K562 (cell line): ENCODE measurements at regions not wholly inside any gene's neighbourhood (a gene's known extent, or its start where the extent isn't known, plus 50 kb on each side); places are given as distances from the start of the nearest gene placed in this dataset.

Experiments
- ATAC-seq: fragments of 200-7000 bp; cut with Tn5 transposase; 3 replicates; pipeline ENCODE4 v1.9.1; 2020; ENCODE audit warnings: moderate library complexity
- BruUV-seq: library from RNA; stranded (reverse); fragments of 400-500 nt; replicated peaks from 2 replicates; lab custom pipeline; 2021; lab: Mats Ljungman, UMichigan
- CTCF ChIA-PET: fragments of 300-600 bp; formaldehyde crosslinking; extraction: SDS; loops from one replicate; lab custom pipeline; 2021; ENCODE audit warnings: low intra/inter-chr PET ratio; lab: Yijun Ruan, JAX
- POLR2A ChIA-PET: fragments of 300-600, 350-650 bp; sonication (Branson Sonifier 250); formaldehyde crosslinking; extraction: SDS; loops from one replicate; lab custom pipeline; 2021; ENCODE audit warnings: antibody characterized with exemption, inconsistent platforms; lab: Yijun Ruan, JAX
- DNase-seq, 4 experiments: peaks; one replicate each; pipeline versions ENCODE4 v3.0.0 to v3.0.0-alpha.2; 2011 to 2018; ENCODE audit warnings: low spot score in 3 of 4, mixed read lengths in 3 of 4; ENCODE audit errors: extremely low read depth in 1 of 4
- FAIRE-seq: peaks from 2 replicates; lab custom pipeline; 2011; peaks lifted over from hg19 to GRCh38; lab: Jason Lieb, UNC
- H2AFZ ChIP-seq: 2 replicates; pipeline ENCODE4 v1.6.0; 2011; ENCODE audit warnings: low read depth, low read length, control low read depth, inconsistent platforms
- H3K27ac ChIP-seq: fragments of 200-600 bp; 3 replicates; pipeline ENCODE4 v1.8.0; 2011; ENCODE audit warnings: low read depth, mild to moderate bottlenecking, control low read depth, inconsistent platforms, low read length, moderate library complexity, mixed read lengths; ENCODE audit errors: extremely low read depth
- H3K27me3 ChIP-seq, 2 experiments: fragments of 300-600 bp in 1 of 2; 2 replicates in 1 of 2; 3 replicates in 1 of 2; pipeline versions ENCODE4 v1.6.0 to v1.8.0; 2011; ENCODE audit warnings: inconsistent platforms in 2 of 2, low read length in 2 of 2, mild to moderate bottlenecking in 1 of 2, mixed read lengths in 1 of 2, moderate library complexity in 1 of 2; ENCODE audit not compliant: control insufficient read depth in 2 of 2, insufficient read depth in 2 of 2
- H3K36me3 ChIP-seq: fragments of 300-600 bp; 3 replicates; pipeline ENCODE4 v1.8.0; 2011; ENCODE audit warnings: mild to moderate bottlenecking, low read length, inconsistent platforms; ENCODE audit not compliant: control insufficient read depth, insufficient read depth
- H3K4me1 ChIP-seq, 2 experiments: fragments of 200-600 bp in 1 of 2; replicated peaks in 1 of 2; 2 replicates in 1 of 2; 3 replicates in 1 of 2; pipeline versions ENCODE4 v1.5.1 to v1.8.0; 2011; ENCODE audit warnings: inconsistent platforms in 2 of 2, low read length in 2 of 2, mild to moderate bottlenecking in 1 of 2, mixed read lengths in 1 of 2, moderate library complexity in 1 of 2; ENCODE audit not compliant: control insufficient read depth in 2 of 2, insufficient read depth in 2 of 2
- H3K4me2 ChIP-seq: 2 replicates; pipeline ENCODE4 v1.6.1; 2011; ENCODE audit warnings: low read length, control low read depth, inconsistent platforms, mixed read lengths; ENCODE audit not compliant: insufficient read depth
- H3K4me3 ChIP-seq: fragments of 200-600 bp; sonication (generic), shearing (Covaris generic); 2 replicates; pipeline ENCODE4 v1.5.1; 2016; ENCODE audit warnings: control low read depth, inconsistent platforms
- H3K79me2 ChIP-seq: fragments of 200-600 bp; 3 replicates; pipeline ENCODE4 v1.8.0; 2011; ENCODE audit warnings: low read length, inconsistent platforms; ENCODE audit not compliant: control insufficient read depth, insufficient read depth
- H3K9ac ChIP-seq, 2 experiments: 2 replicates each; pipeline versions ENCODE4 v1.6.0 to v1.6.1; 2011; ENCODE audit warnings: low read depth in 2 of 2, low read length in 2 of 2, control low read depth in 1 of 2, inconsistent platforms in 1 of 2, mild to moderate bottlenecking in 1 of 2, mixed read lengths in 1 of 2; ENCODE audit not compliant: insufficient read depth in 1 of 2
- H3K9me1 ChIP-seq: one replicate; pipeline ENCODE4 v1.6.0; 2011; ENCODE audit warnings: inconsistent platforms, mild to moderate bottlenecking, low read length, moderate library complexity; ENCODE audit not compliant: control insufficient read depth, insufficient read depth
- H3K9me3 ChIP-seq: replicated peaks from 2 replicates; pipeline ENCODE4 v1.5.1; 2011; ENCODE audit warnings: low read depth, low read length, inconsistent platforms; ENCODE audit not compliant: control insufficient read depth, insufficient read depth
- H4K20me1 ChIP-seq: replicated peaks from 2 replicates; pipeline ENCODE4 v1.6.1; 2011; ENCODE audit warnings: low read length, inconsistent platforms, mixed read lengths; ENCODE audit not compliant: control insufficient read depth, insufficient read depth
- CCAR2 ChIP-seq: fragments of 200-400 bp; formaldehyde crosslinking; IDR thresholded peaks from 2 replicates; pipeline ENCODE4 v1.6.1; 2017; ENCODE audit warnings: mild to moderate bottlenecking, low read depth, low read length
- FOXM1 ChIP-seq, 2 experiments: fragments of 450-650 bp in 1 of 2; sonication (generic) in 1 of 2; formaldehyde crosslinking in 1 of 2; IDR thresholded peaks; 2 replicates each; pipeline versions ENCODE4 v1.6.1 to v1.9.0; 2017 to 2022; ENCODE audit warnings: low read depth in 2 of 2, mild to moderate bottlenecking in 2 of 2, missing genetic modification reagents in 1 of 2, moderate library complexity in 1 of 2
- HEY1 ChIP-seq: fragments of 250-450 bp; sonication (Bioruptor Pico); IDR thresholded peaks from 2 replicates; pipeline ENCODE4 v1.5.0; 2020; ENCODE audit warnings: mild to moderate bottlenecking, moderate library complexity, borderline replicate concordance
- MEF2A ChIP-seq: IDR thresholded peaks from 2 replicates; pipeline ENCODE4 v1.6.1; 2011; ENCODE audit warnings: low read depth, mild to moderate bottlenecking, low read length, moderate library complexity; ENCODE audit not compliant: control insufficient read depth
- NR4A1 ChIP-seq, 2 experiments: fragments of 250-450 bp in 1 of 2; fragments of 450-650 bp in 1 of 2; sonication (Bioruptor Pico) in 1 of 2; IDR thresholded peaks; 2 replicates each; pipeline versions ENCODE4 v1.4.0 to v1.6.1; 2016 to 2020; ENCODE audit warnings: mild to moderate bottlenecking in 2 of 2, missing compliant biosample characterization in 1 of 2, missing genetic modification characterization in 1 of 2, moderate library complexity in 1 of 2
- TOE1 ChIP-seq, 2 experiments: fragments of 450-650 bp in 1 of 2; sonication (generic) in 1 of 2; formaldehyde crosslinking in 1 of 2; IDR thresholded peaks; 2 replicates each; pipeline versions ENCODE4 v1.7.1 to v1.8.0; 2016 to 2022; ENCODE audit warnings: borderline replicate concordance in 2 of 2, mild to moderate bottlenecking in 2 of 2, antibody characterized with exemption in 1 of 2, inconsistent platforms in 1 of 2, low read depth in 1 of 2, missing genetic modification reagents in 1 of 2, moderate library complexity in 1 of 2
- WHSC1 ChIP-seq: IDR thresholded peaks from one replicate; pipeline ENCODE4 v1.6.1; 2012; ENCODE audit warnings: low read length, control low read depth, inconsistent platforms
- WGBS: fragments of 100-300 bp; shearing (Covaris generic); methylation state at CpG from one replicate; pipeline ENCODE4 v1.1.6; 2016; ENCODE audit warnings: low coverage, mixed read lengths; ENCODE audit not compliant: insufficient coverage; ENCODE audit errors: missing lambda C conversion rate; 5-methylcytosine and 5-hydroxymethylcytosine counted together
- in situ Hi-C: fragments of 300-500 bp; cut with MboI; formaldehyde crosslinking; loops from 4 replicates; pipeline ENCODE4 v1.15.0; 2018; ENCODE audit warnings: inconsistent platforms, mixed read lengths
- intact Hi-C: fragments of 100-400 bp; cut with micrococcal nuclease; formaldehyde crosslinking; loops from 2 replicates; pipeline ENCODE4 v1.14.2; 2022
- TF ChIP-seq, protein P1 (sequence below): fragments of 250-450 bp; sonication (Bioruptor Pico); IDR thresholded peaks from 2 replicates; pipeline ENCODE4 v1.4.0; 2020; ENCODE audit warnings: borderline replicate concordance
- TF ChIP-seq, protein P2 (sequence below): fragments of 250-450 bp; sonication (Bioruptor Pico); IDR thresholded peaks from 2 replicates; pipeline ENCODE4 v1.5.0; 2021

DNA sequence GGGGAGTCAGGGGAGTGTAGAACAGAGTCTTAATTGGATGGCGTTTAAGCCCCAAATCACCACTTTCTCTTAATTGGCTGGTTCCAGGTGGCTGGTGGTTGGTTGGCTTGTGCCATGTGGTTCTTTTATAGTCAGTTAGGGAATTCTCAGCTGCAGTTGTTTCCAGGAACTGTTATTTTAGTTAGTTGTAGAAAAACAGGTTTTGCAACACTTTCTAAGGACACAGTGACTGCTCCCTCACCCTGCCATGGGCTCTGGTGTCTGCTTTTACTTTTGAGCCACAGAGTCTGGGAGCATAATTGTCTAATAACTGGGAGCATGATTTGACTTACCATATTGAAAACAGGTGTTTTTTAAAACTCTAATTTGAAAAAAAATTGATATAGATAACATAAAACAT is 75.8 kb upstream of the PCDH18 start (continued):
- TF ChIP-seq, protein P1, sequence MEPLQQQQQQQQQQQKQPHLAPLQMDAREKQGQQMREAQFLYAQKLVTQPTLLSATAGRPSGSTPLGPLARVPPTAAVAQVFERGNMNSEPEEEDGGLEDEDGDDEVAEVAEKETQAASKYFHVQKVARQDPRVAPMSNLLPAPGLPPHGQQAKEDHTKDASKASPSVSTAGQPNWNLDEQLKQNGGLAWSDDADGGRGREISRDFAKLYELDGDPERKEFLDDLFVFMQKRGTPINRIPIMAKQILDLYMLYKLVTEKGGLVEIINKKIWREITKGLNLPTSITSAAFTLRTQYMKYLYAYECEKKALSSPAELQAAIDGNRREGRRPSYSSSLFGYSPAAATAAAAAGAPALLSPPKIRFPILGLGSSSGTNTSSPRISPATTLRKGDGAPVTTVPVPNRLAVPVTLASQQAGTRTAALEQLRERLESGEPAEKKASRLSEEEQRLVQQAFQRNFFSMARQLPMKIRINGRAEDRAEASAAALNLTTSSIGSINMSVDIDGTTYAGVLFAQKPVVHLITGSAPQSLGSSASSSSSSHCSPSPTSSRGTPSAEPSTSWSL (CRISPR knock-in tag): no peak
- TF ChIP-seq, protein P2, sequence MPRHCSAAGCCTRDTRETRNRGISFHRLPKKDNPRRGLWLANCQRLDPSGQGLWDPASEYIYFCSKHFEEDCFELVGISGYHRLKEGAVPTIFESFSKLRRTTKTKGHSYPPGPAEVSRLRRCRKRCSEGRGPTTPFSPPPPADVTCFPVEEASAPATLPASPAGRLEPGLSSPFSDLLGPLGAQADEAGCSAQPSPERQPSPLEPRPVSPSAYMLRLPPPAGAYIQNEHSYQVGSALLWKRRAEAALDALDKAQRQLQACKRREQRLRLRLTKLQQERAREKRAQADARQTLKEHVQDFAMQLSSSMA (CRISPR knock-in tag): no peak

DNA sequence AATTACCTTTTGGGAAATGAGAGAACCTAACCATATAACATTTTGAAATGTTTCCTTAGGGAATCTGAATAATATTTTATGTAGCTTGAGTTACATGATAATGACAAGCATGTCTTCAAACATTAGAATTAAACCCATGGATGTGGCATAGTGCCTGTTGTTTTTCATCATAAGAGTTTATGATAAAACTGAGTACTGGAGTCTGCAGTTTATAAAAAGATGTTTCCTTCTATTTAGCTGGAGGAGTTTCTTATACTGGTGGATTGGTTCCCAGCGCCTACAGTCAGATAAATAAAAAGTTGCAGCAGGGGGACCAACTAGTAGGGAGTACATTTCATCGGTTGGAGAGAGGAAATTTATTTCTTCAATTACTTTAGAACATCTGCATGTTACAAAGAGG is 70.1 kb upstream of the PCDH18 start:
- Histone ChIP-seq H4K20me1 (no peaks in the 10 kb centered on the region), H3K9ac (no peak overlapping the region), H3K27me3 (no peaks in the 10 kb centered on the region), H3K36me3 (no peaks in the 10 kb centered on the region), H3K27ac (no peak overlapping the region), H3K9me1 (no peaks in the 10 kb centered on the region), H3K4me2 (no peak overlapping the region), H3K9me3 (no peaks in the 10 kb centered on the region), H3K4me1 (no peaks in the 10 kb centered on the region), H3K79me2 (no peaks in the 10 kb centered on the region), H3K4me3 (no peak overlapping the region), H2AFZ (no peak overlapping the region)
- ATAC-seq (no peak), FAIRE-seq (no peak), DNase-seq (no peak)
- POLR2A ChIA-PET: no interaction called here
- CTCF ChIA-PET: no interaction called here
- TF ChIP-seq WHSC1 (no peak), TOE1 (IDR thresholded peaks at IDR 0.05; ENCODE audit: borderline replicate concordance) (no peak), TOE1 (CRISPR knock-in tag; IDR thresholded peaks at IDR 0.05; ENCODE audit: borderline replicate concordance, low read depth) (no peak), CCAR2 (no peak), NR4A1 (CRISPR knock-in tag; IDR thresholded peaks at IDR 0.05) (no peak), NR4A1 (tag; IDR thresholded peaks at IDR 0.05) (no peak), MEF2A (no peak), FOXM1 (IDR thresholded peaks at IDR 0.05; ENCODE audit: low read depth) (no peak), FOXM1 (CRISPR knock-in tag; IDR thresholded peaks at IDR 0.05; ENCODE audit: low read depth) (no peak), HEY1 (CRISPR knock-in tag) (no peak)
- intact Hi-C loops (no loop called here), in situ Hi-C loops (no loop called here)
- 0% methylated on average over 2 of the region's 2 CpGs for WGBS
- no TSS peak for BruUV-seq
